ENCODE measurements at regions not wholly inside any gene's neighbourhood (a gene's known extent, or its start where the extent isn't known, plus 50 kb on each side); places are given as distances from the start of the nearest gene placed in this dataset.

GRCh38 chr4:79599691-79600090 lies 191.7 kb upstream of the GK2 start:
- TF ChIP-seq POLR2AphosphoS5 (IDR thresholded peaks at IDR 0.05) (no peak), POLR2A (IDR thresholded peaks at IDR 0.05) (no peak), CTCF (IDR thresholded peaks at IDR 0.05) (no peak)

All from gastroesophageal sphincter (tissue), 3 donors.